Naive thymus-derived CD8-positive, alpha-beta T cell (primary cell): ENCODE measurements at regions not wholly inside any gene's neighbourhood (a gene's known extent, or its start where the extent isn't known, plus 50 kb on each side); places are given as distances from the start of the nearest gene placed in this dataset.

ENCODE experiments used
- ATAC-seq, 2 donors: fragments of 150-1000 bp; cut with Tn5 transposase in 1 of 2; sonication (Bioruptor Pico), chemical (Tn5 transposase) in 1 of 2; 1 replicate in 1 of 2; 2 replicates in 1 of 2; pipeline ENCODE4 v1.10.0; 2021; ENCODE audit warnings: mild to moderate bottlenecking in 2 of 2, moderate library complexity in 2 of 2
- POLR2A ChIA-PET: fragments of 350-600 bp; sonication (Branson Sonifier 250); formaldehyde crosslinking; loops from one replicate; lab custom pipeline; 2021; ENCODE audit warnings: antibody characterized with exemption; lab: Charles Lee
- DNase-seq, 10 donors: peaks; one replicate each; pipeline versions ENCODE4 v3.0.0 to v3.0.0-alpha.2; 2020 to 2022
- H3K27ac Mint-ChIP-seq, 10 donors: one replicate each; pipeline ENCODE4 v1.8.0; 2020 to 2022; ENCODE audit warnings: mild to moderate bottlenecking in 10 of 10, mixed read lengths in 10 of 10, moderate library complexity in 4 of 10, inconsistent platforms in 1 of 10
- H3K27me3 Mint-ChIP-seq, 5 donors: one replicate each; pipeline ENCODE4 v1.8.0; 2021 to 2022; ENCODE audit warnings: mixed read lengths in 5 of 5
- H3K36me3 Mint-ChIP-seq, 3 donors: one replicate each; pipeline ENCODE4 v1.8.0; 2020 to 2022; ENCODE audit warnings: mixed read lengths in 3 of 3, mild to moderate bottlenecking in 2 of 3, inconsistent platforms in 1 of 3
- H3K4me1 Mint-ChIP-seq, 4 donors: one replicate each; pipeline ENCODE4 v1.8.0; 2021 to 2022; ENCODE audit warnings: mixed read lengths in 4 of 4
- H3K4me3 Mint-ChIP-seq, 10 donors: one replicate each; pipeline ENCODE4 v1.8.0; 2020 to 2022; ENCODE audit warnings: mild to moderate bottlenecking in 10 of 10, mixed read lengths in 10 of 10, moderate library complexity in 6 of 10, inconsistent platforms in 1 of 10
- H3K9me3 Mint-ChIP-seq, 9 donors: one replicate each; pipeline ENCODE4 v1.8.0; 2020 to 2022; ENCODE audit warnings: mixed read lengths in 9 of 9, mild to moderate bottlenecking in 3 of 9, inconsistent platforms in 1 of 9, moderate library complexity in 1 of 9

DNA sequence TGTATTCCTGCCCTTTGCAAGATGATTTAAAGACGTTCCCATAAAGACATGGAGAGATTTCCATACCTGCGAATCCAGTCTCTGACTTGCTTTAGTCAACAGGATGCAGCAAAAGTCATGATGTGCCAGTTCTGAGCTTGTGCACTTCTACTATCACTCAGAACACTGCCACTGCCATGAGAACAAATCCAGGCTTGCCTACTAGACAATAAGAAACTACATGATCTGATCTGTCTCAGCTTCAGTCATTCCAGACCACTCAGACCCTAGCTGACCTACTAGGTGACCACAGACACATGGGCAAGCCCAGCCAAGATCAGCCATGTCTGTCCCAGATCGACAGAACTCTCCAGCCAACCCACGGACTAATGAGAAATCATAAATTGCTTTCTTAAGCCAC lies 219.2 kb downstream of the RRAGC start:
- POLR2A ChIA-PET: no interaction called here
- ATAC-seq (no peak), DNase-seq (no peak)
- no peaks in the 10 kb centered on the region for H3K4me1 Mint-ChIP-seq
- peaks cover 0 to 10% (median 7%) of the 10 kb centered on the region in 3 donors for H3K36me3 Mint-ChIP-seq
- H3K27ac Mint-ChIP-seq: no peak overlapping the region
- peaks cover 2 to 29% (median 11%) of the 10 kb centered on the region in 9 donors for H3K9me3 Mint-ChIP-seq
- H3K27me3 Mint-ChIP-seq: peaks cover 22 to 52% (median 28%) of the 10 kb centered on the region in 5 donors
- no peak overlapping the region for H3K4me3 Mint-ChIP-seq

DNA sequence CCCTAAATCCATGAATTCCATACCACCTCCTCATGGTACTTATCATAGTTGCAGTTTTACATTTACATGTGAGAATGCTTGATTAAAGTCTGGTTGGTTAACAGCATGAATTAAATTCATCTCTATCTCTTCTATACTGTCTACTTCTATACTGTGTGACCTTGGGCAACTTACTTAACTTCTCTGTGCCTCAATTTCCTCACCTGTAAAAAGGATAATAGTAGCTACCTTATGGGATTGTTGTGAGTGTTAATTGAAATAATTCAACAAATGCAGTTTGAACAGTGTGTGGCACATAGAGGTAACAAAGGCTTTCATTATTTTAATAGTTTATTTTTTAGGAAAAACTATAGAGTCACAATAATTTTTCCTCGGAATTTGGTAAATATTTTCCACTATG lies 231.3 kb downstream of the RRAGC start:
- H3K27me3 Mint-ChIP-seq: peaks cover 19 to 28% (median 20%) of the 10 kb centered on the region in 5 donors
- H3K4me1 Mint-ChIP-seq: no peaks in the 10 kb centered on the region
- no peak overlapping the region for H3K27ac Mint-ChIP-seq

DNA sequence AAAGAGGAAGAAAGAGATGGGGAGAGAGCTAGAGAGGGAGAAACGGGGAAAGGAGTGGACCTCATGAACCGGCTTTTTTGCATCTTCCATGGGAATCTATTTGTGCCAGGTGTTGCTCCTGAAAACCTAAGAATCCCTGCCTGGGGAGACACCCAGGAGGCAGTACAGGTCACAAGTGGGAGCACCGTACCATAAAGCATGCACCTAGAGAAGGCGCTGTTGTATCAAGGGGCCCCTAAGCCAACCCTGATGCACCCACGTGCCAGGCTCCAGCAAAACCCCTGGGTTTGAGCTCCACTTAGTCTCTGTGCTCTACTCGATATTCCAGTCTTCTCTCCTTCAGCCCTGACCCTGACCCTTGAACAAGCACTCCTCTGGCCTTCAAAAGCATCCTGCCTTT lies 233.6 kb downstream of the RRAGC start:
- Mint-ChIP-seq H3K4me3 (no peak overlapping the region), H3K27ac (no peak overlapping the region), H3K27me3 (peaks cover 4 to 9% (median 8%) of the 10 kb centered on the region in 5 donors), H3K9me3 (peaks cover 0 to 9% (median 0%) of the 10 kb centered on the region in 9 donors), H3K36me3 (no peaks in the 10 kb centered on the region), H3K4me1 (no peaks in the 10 kb centered on the region)
- ATAC-seq (no peak), DNase-seq (no peak)
- POLR2A ChIA-PET: no interaction called here

More for the DNA sequence above, 231.3 kb downstream of the RRAGC start:
- Mint-ChIP-seq H3K4me3 (no peak overlapping the region), H3K36me3 (no peaks in the 10 kb centered on the region), H3K9me3 (peaks cover 0 to 14% (median 2%) of the 10 kb centered on the region in 9 donors)
- DNase-seq (no peak), ATAC-seq (no peak)
- POLR2A ChIA-PET: no interaction called here

DNA sequence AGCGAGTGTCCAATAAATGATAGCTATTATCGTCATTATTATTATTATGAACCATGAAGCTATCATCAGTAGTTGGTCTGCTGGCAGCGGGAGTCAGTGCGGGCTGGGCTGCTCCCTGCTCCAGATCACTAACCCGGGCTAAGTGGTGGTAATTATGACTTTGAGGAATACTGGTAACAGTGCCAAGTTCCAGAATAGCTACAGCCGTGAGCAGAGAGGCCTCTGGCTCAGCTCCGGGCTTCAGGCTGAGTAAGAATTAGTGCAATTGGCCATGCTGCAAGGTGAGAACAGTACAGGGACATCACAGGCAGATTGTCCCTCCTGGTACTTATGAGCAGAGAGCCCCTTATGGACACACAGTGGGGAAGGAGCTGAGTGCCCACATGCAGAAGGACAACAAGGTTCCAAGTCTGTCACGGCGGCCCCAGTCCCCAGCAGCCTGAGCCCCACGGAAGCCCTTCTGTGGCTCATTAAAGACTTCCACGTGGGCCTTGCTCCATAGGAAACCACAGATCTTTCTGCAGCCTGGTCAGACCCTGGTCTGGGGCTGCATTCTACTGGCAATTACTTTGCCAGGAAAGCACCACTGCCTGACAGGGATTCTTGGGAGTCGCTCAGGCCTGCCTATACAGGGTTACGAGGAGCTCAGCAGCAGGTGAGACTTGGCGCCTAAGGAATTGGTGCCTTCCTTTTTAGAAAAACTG lies 235.1 kb downstream of the RRAGC start:
- no peak overlapping the region for H3K27ac Mint-ChIP-seq
- ATAC-seq (no peak), DNase-seq (no peak)
- H3K4me3 Mint-ChIP-seq: no peak overlapping the region
- H3K36me3 Mint-ChIP-seq: no peaks in the 10 kb centered on the region
- POLR2A ChIA-PET: no interaction called here
- no peaks in the 10 kb centered on the region for H3K4me1 Mint-ChIP-seq
- peaks cover 0 to 5% (median 0%) of the 10 kb centered on the region in 9 donors for H3K9me3 Mint-ChIP-seq
- peaks cover 2 to 9% (median 8%) of the 10 kb centered on the region in 5 donors for H3K27me3 Mint-ChIP-seq

DNA sequence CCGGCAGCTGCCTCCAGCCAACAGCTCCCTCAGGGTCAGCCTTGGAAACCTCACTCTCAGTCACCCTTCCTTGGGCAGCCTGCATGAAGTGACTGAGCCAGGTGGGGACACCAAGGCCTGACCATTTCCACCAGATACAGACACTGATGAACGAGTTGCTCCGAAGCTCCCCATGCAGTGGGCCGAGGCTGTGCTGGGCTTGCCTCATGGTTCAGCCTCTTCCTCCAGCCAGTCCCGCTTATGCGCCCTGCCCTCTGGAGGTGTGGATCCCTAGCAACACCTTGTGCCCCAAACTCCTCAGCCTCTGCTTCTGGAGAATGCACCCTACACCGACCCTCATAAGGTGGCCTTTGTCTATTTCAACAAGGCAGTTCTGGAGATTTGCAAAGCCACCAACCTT lies 236.0 kb downstream of the RRAGC start:
- Mint-ChIP-seq H3K27me3 (peaks cover 2 to 9% (median 7%) of the 10 kb centered on the region in 5 donors), H3K36me3 (no peaks in the 10 kb centered on the region), H3K4me1 (no peaks in the 10 kb centered on the region), H3K27ac (no peak overlapping the region), H3K9me3 (no peaks in the 10 kb centered on the region), H3K4me3 (no peak overlapping the region)
- ATAC-seq (no peak), DNase-seq (no peak)
- POLR2A ChIA-PET: no interaction called here

DNA sequence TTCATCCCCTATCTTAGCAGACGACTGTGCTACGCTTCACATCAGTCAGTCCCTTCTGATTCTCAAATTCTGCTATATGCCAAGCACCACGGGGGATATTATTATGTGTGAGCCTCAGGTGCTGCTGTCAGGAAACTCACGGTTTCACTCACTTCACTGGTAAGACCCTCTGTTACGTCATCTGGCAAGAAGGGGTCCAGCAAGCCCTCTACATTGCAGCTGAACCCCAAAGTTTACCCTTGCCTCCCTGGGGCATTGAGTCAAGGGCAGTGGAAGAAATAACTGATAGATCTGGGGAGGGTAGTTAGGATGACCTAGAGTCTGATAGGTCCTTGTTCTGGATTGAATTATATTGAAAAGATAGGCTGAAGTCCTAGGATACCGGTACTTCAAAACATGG lies 237.4 kb downstream of the RRAGC start:
- ATAC-seq (no peak), DNase-seq (no peak)
- H3K27me3 Mint-ChIP-seq: peaks cover 6 to 19% (median 10%) of the 10 kb centered on the region in 5 donors
- no peaks in the 10 kb centered on the region for H3K4me1 Mint-ChIP-seq
- POLR2A ChIA-PET: no interaction called here
- no peaks in the 10 kb centered on the region for H3K9me3 Mint-ChIP-seq
- no peak overlapping the region for H3K27ac Mint-ChIP-seq
- no peak overlapping the region for H3K4me3 Mint-ChIP-seq
- H3K36me3 Mint-ChIP-seq: no peaks in the 10 kb centered on the region

DNA sequence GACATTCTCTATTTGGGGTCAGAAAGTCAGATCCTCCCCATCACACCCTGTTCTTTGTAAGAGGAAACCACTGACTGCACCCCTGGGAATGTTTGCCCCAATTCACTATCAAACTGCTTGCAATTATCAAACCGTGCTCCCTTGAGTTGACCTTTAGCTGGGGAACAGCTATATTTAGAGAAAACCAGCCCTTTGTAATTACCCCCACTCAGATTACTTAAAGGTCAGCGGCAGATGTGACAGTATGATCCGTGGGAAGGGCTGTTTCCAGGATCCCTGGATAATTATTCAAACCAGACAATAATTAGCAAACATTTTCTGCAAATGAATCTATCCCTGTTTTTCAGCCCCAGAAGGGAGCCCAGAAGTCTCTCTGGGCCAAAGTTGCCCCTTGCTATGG lies 242.7 kb downstream of the RRAGC start:
- DNase-seq (no peak), ATAC-seq (no peak)
- H3K4me1 Mint-ChIP-seq: no peaks in the 10 kb centered on the region
- H3K27ac Mint-ChIP-seq: no peak overlapping the region
- POLR2A ChIA-PET: no interaction called here
- peaks cover 4 to 39% (median 14%) of the 10 kb centered on the region in 5 donors for H3K27me3 Mint-ChIP-seq
- H3K9me3 Mint-ChIP-seq: peaks cover 0 to 12% (median 2%) of the 10 kb centered on the region in 9 donors
- no peak overlapping the region for H3K4me3 Mint-ChIP-seq
- H3K36me3 Mint-ChIP-seq: peaks cover 0 to 2% (median 0%) of the 10 kb centered on the region in 3 donors

DNA sequence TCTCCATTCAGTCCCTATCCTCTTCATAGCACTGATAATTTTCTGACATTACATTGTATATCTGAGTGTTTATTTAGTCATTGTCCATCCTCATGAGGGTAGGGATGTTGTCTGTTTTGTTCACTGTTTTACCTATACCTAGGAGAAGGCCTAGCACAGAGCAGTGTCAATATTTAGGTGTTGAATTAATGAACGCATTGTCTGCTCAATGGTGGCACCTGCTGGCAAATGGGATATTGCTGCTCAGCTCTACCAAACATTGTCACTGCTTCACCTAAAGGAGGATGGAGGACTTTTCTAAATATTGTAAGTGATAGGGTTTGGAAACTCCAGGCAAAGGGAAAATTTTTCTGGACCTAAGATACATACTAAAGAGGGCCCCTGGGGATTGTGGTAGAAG lies 243.9 kb downstream of the RRAGC start:
- Mint-ChIP-seq H3K27ac (no peak overlapping the region), H3K36me3 (peaks cover 0 to 2% (median 0%) of the 10 kb centered on the region in 3 donors), H3K9me3 (peaks cover 0 to 12% (median 2%) of the 10 kb centered on the region in 9 donors), H3K27me3 (peaks cover 4 to 47% (median 14%) of the 10 kb centered on the region in 5 donors), H3K4me3 (no peak overlapping the region), H3K4me1 (no peaks in the 10 kb centered on the region)
- POLR2A ChIA-PET: no interaction called here
- DNase-seq: no peak
- no peak for ATAC-seq

DNA sequence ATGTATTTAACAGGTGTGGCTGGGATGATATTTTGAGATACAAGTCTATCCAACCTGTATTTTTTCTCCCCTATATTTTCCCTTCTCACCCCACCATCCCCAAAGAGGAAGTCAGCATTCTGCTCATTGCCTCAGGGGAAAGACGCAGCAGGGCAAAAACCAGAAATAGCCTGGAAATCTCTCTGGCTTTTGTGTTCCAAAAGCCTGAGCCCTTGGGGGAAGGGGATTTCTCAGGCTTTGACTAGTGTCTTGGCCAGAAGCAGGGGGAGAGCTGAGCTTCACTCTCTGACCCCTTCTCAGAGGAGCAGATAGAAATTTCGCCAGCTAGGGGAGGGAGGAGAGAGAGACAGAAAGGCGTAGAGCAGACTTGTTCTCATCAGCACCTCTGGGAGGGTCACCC lies 244.7 kb downstream of the RRAGC start:
- no peak overlapping the region for H3K4me3 Mint-ChIP-seq
- DNase-seq (no peak), ATAC-seq (no peak)
- H3K4me1 Mint-ChIP-seq: no peaks in the 10 kb centered on the region
- H3K27me3 Mint-ChIP-seq: peaks cover 7 to 55% (median 16%) of the 10 kb centered on the region in 5 donors
- POLR2A ChIA-PET: no interaction called here
- H3K9me3 Mint-ChIP-seq: peaks cover 0 to 12% (median 2%) of the 10 kb centered on the region in 9 donors
- peaks cover 0 to 2% (median 0%) of the 10 kb centered on the region in 3 donors for H3K36me3 Mint-ChIP-seq
- no peak overlapping the region for H3K27ac Mint-ChIP-seq

DNA sequence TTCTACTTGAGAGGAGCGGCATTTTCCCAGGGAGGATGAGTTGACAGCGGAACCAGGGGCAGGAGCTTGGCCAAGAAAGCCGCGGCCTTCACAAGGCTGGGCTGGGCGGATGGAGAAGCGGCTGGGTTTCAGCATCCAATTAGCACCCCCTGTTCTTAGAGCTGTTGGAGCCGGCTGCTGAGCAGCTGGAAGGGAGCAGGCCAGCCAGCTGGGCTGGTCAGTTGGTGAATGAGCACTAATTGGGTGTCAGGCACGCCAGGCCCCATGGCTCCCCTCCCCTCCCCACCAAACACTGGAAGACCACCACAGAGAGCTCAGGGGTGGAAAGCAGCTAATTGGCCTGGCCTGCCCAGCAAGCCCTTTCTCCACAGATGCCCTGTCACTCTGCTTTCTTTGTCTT lies 245.6 kb downstream of the RRAGC start:
- Mint-ChIP-seq H3K36me3 (peaks cover 0 to 2% (median 0%) of the 10 kb centered on the region in 3 donors), H3K4me1 (no peaks in the 10 kb centered on the region), H3K4me3 (no peak overlapping the region), H3K9me3 (peaks cover 0 to 12% (median 2%) of the 10 kb centered on the region in 9 donors), H3K27ac (no peak overlapping the region), H3K27me3 (peaks cover 9 to 64% (median 17%) of the 10 kb centered on the region in 5 donors)
- POLR2A ChIA-PET: no interaction called here
- DNase-seq: no peak
- ATAC-seq: no peak

DNA sequence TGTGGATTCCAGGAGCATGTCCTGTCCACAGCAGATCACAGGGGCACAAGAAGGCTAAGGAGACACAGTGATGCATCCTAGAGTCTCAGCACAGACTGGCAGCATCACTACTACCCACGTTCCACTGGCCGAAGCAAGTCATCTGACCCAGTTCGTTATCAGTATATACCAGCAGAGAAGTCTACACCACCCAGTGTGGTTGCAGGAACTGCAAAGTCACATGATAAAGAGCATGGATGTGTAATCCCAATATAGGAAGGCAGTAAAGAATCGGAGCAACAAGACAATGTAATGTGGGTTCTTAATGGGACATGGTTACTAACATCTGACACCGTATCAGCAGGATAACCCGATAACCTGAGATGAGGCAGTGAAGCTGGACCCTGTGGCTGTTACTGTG lies 246.6 kb downstream of the RRAGC start:
- DNase-seq: no peak
- peaks cover 0 to 1% (median 0%) of the 10 kb centered on the region in 4 donors for H3K4me1 Mint-ChIP-seq
- peaks cover 0 to 12% (median 2%) of the 10 kb centered on the region in 9 donors for H3K9me3 Mint-ChIP-seq
- POLR2A ChIA-PET: no interaction called here
- H3K27ac Mint-ChIP-seq: no peak overlapping the region
- ATAC-seq: no peak
- H3K27me3 Mint-ChIP-seq: peaks cover 8 to 63% (median 19%) of the 10 kb centered on the region in 5 donors
- peaks cover 0 to 2% (median 0%) of the 10 kb centered on the region in 3 donors for H3K36me3 Mint-ChIP-seq
- H3K4me3 Mint-ChIP-seq: no peak overlapping the region

DNA sequence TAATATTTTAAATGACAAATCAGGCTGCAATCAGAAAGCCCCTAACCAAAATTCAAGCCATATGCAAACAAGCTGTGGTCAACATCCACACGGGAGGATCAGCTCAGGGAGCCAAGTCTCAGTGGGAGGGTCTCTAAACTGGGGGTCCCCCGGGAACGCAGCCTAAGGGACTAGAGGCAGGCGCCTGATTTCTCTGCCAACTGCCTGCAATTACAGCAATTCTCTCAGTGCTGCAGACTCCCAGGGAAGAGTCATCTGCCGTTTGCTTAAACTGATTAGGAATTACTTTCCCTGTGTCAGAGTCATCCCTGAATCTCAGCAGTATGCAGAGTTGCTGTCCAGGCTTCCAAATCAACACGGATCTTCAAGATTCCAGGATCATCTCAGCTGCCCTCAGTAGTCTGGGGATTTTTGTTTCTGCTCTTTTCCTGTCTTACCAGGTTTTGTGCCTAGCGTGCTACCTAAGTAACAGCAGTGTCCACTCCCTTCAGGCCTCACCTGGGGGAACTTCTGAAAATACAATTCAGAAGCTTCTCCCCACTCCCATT lies 247.8 kb downstream of the RRAGC start:
- POLR2A ChIA-PET: interaction anchor here (0.8 kb wide), 1 partner anchor 479 kb away, joined by 3 read pairs; no protein-coding TSS in a partner anchor
- peaks cover 0 to 2% (median 0%) of the 10 kb centered on the region in 3 donors for H3K36me3 Mint-ChIP-seq
- DNase-seq: no peak
- peaks cover 5 to 51% (median 16%) of the 10 kb centered on the region in 5 donors for H3K27me3 Mint-ChIP-seq
- peaks cover 0 to 12% (median 2%) of the 10 kb centered on the region in 9 donors for H3K9me3 Mint-ChIP-seq
- ATAC-seq: no peak
- H3K4me1 Mint-ChIP-seq: peaks cover 0 to 1% (median 0%) of the 10 kb centered on the region in 4 donors
- no peak overlapping the region for H3K27ac Mint-ChIP-seq
- H3K4me3 Mint-ChIP-seq: no peak overlapping the region
